ENCODE measurements at regions not wholly inside any gene's neighbourhood (a gene's known extent, or its start where the extent isn't known, plus 50 kb on each side); places are given as distances from the start of the nearest gene placed in this dataset.

GRCh38 chr14:101709962-101710931 is 51.3 kb upstream of the PPP2R5C start:
- TF ChIP-seq EGR1 (IDR thresholded peaks at IDR 0.05; ENCODE audit: low read depth in 2 of 2) (no peak), CTCF (IDR thresholded peaks at IDR 0.05; ENCODE audit: low read depth, low read length, missing input control) (no peak), GABPA (IDR thresholded peaks at IDR 0.05 in 1 of 2, conservative IDR thresholded peaks at IDR 0.05 in 1 of 2) (no peak), YY1 (IDR thresholded peaks at IDR 0.05) (no peak)
